Activated CD4-positive, CD25-positive, alpha-beta regulatory T cell (primary cell): ENCODE measurements at regions not wholly inside any gene's neighbourhood (a gene's known extent, or its start where the extent isn't known, plus 50 kb on each side); places are given as distances from the start of the nearest gene placed in this dataset.

Source experiments
- DNase-seq, 4 experiments: peaks; one replicate each; lab custom pipeline; 2025; lab: John Stamatoyannopoulos, UW

GRCh38 chr14:54090274-54090673 is 133.6 kb upstream of the BMP4 start:
- DNase-seq, result no peak

GRCh38 chr14:54094765-54095164 is 138.1 kb upstream of the BMP4 start:
- no peak for DNase-seq

- DNase-seq, result no peak
These were observed 141.9 kb upstream of the BMP4 start for GRCh38 chr14:54098536-54098935.

- no peak for DNase-seq
These were observed 145.4 kb upstream of the BMP4 start for GRCh38 chr14:54102051-54102456.

GRCh38 chr14:54102530-54102929 is 145.9 kb upstream of the BMP4 start:
- no peak for DNase-seq

GRCh38 chr14:54104601-54105145 is 148.0 kb upstream of the BMP4 start:
- no peak for DNase-seq

GRCh38 chr14:54105406-54105805 is 148.8 kb upstream of the BMP4 start:
- no peak for DNase-seq

- no peak for DNase-seq
These were observed 149.3 kb upstream of the BMP4 start for GRCh38 chr14:54105898-54106297.

- no peak for DNase-seq
These were observed 150.2 kb upstream of the BMP4 start for GRCh38 chr14:54106661-54107377.

GRCh38 chr14:54108481-54109471 is 152.2 kb upstream of the BMP4 start:
- no peak for DNase-seq

GRCh38 chr14:54109521-54110120 is 153.0 kb upstream of the BMP4 start:
- DNase-seq, result no peak

- DNase-seq, result no peak
These were observed 158.3 kb upstream of the BMP4 start for GRCh38 chr14:54114941-54115340.

- no peak for DNase-seq
These were observed 159.7 kb upstream of the BMP4 start for GRCh38 chr14:54116198-54116885.

GRCh38 chr14:54116972-54117371 is 160.3 kb upstream of the BMP4 start:
- no peak for DNase-seq

- no peak for DNase-seq
These were observed 160.8 kb upstream of the BMP4 start for GRCh38 chr14:54117396-54117795.

- DNase-seq, result no peak
These were observed 161.3 kb upstream of the BMP4 start for GRCh38 chr14:54117924-54118323.

GRCh38 chr14:54120260-54120659 is 163.6 kb upstream of the BMP4 start:
- DNase-seq, result no peak

- no peak for DNase-seq
These were observed 164.9 kb upstream of the BMP4 start for GRCh38 chr14:54121466-54122027.

- DNase-seq, result no peak
These were observed 167.2 kb upstream of the BMP4 start for GRCh38 chr14:54123841-54124240.

- DNase-seq, result no peak
These were observed 168.5 kb upstream of the BMP4 start for GRCh38 chr14:54125109-54125508.

- DNase-seq, result no peak
These were observed 170.3 kb upstream of the BMP4 start for GRCh38 chr14:54126947-54127346.
